SHP77 treated with DMSO at 0.1 percent for 48 hours (cell line): ENCODE measurements at regions not wholly inside any gene's neighbourhood (a gene's known extent, or its start where the extent isn't known, plus 50 kb on each side); places are given as distances from the start of the nearest gene placed in this dataset.
A peak's percentile ranks its signal among the peaks of the same experiment; 100 is the strongest.

ENCODE experiments used
- DNase-seq: peaks from one replicate; lab custom pipeline; 2025; lab: John Stamatoyannopoulos, UW

DNA sequence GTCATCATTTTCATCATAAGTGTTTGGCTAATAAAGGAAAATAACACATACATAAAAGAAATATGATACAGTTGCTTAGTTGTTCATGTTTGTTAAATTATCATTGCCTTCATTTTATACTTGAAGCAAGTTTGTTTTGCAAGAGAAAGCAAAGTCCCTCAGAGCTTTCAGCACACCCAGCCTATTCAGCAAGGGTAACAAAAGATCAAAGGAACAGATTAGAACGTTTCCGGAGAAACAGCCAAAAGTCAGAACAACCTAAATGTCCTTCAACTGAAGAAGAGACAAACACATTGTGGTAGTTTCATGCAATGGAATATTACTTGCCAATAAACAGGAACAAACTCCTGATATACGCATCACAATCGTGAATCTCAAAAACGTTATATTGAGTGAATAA, 380.7 kb downstream of the MZT1 start:
- no peak for DNase-seq

DNA sequence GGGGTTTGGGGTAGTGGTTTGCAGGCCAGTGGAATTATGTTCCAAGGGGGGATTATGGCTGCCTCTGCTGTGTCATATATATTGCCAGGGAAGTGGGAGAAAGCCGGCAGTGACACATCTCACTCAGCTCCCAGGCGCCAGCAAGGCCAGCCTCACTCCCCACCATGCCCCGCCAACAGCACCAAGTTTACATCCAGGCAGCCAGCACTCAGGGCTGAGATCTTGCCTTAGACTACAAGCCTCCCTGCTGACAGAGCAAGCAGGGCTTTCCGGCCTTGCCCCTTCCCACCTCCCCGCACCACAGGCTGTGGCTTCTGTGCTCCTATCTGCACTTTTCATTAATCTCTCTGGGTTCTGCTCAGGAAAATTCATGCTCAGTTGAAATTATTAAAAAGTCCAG, 385.1 kb downstream of the MZT1 start:
- no peak for DNase-seq

DNA sequence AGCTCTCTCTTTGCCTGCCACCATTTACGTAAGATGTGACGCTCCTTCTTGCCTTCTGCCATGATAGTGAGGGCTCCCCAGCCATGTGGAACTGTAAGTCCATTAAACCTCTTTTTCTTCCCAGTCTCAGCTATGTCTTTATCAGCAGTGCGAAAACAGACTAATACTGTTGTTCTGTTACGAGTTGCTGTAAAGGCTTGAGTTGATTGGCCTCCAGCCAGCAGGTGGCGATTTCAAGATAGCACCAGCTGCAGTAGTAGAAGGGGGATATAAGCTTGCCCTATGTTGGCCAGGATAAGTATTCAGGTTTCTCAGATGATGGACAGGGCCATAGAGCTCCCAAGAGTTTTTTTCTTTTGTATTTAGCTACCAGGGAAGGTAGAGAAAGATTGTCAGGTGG, 385.5 kb downstream of the MZT1 start:
- DNase-seq = no peak

DNA sequence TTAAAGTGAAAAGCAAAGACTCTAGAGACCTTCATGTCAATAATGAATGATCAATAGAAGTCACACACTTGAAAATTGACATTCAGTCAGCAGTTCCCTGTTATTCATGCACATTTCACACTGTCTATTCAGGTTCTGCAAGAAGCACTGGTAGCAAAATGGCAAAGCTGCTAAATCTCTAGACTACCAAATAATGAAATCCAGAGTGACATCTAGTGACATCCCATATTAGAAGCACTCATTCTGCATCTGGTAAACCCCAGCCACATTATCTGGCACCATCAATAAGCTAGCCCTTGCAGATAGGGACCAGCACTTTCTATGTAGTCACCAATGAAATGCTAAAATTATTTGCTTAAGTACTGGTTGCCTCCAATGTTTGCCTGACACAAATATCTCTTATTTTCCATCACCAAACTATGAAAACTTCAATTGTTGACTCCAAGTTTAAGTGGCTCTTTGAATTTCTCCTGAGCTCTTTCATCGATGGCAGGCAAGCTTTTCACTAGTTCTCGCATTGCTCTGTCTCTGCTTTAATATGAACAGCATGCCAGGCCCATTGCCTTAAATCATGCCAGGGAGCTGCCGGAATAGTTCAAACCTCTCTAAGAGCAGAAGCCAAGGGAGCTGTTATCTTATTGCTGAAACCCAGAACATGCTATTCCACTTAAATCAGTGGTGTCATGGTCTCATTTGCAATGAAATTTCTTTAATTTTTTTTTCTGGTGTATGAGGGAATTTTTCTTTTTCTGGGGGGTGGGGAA, 409.9 kb downstream of the MZT1 start:
- no peak for DNase-seq

DNA sequence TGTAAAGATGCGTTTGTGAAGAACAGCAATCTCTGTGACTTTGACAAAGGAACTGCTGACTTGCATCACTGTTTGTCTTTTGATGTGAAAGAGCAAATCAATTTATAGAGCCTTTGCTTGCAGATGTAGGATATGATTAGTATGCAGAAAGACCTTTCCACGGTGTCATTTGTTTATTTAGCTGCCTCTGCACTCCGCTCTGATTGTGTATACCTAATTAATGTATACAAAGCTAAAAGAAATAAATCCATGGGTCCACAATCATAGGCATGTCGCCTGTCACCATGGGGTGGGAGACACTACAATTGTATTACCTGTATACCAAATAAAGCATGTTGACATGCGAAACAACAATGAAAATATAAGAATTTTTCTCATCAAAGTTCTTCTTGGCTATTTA, 410.7 kb downstream of the MZT1 start:
- peak; percentile 51 for DNase-seq

DNA sequence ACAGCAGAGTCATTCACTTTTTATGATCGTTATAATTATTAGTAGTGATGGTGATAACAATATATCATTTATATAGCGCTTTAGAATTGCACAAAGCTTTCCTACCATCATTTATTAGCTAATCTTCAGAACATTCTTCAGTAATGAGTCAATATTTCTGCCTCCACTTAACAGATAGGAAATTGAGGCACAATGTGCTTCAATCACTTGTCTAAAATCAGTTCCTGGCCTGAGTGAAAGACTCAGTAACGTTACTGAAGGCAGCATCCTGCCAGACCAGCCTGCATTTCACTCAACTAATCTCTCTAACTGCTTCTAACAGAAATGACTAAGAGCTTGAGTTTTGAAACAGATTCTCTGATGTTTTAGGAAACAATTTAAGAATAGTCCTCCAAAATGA, 412.1 kb downstream of the MZT1 start:
- DNase-seq = no peak

DNA sequence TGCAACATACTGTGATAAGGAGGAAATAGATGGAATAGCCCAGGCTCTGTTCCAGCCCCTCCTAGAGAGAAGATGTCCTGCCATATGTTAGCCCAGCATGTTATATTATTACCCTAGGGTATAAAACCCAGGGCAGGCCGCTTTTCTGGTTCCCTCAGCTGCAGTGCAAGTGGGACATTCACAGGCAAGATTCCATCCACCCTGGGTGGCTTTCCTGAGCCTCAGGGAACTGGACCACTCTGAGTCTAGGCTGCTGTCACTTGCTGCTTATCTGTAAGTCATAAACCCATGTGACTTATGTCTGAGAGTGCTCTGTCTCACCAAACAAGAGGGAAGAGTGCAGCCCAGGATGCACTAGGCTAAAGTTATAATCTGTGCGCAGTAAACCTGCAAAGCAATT, 413.2 kb downstream of the MZT1 start:
- no peak for DNase-seq

DNA sequence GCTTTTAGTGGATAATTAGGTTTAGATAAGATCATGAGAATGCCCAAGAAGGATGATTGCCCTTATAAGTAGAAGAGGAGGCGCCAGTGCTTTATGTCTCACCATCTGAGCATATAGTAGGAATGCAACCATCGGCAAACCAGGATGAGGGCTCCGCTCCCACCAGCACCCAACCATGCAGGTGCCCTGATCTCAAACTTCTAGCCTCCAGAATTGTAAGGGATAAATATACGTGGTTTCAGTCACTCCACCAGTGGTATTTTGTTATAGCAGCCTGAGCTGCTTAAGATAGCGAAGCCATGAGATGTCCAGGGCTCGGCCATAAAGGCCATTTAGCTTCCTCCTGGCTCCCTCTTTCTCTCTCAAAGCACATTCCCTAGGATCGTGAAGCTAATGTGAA, 413.9 kb downstream of the MZT1 start:
- DNase-seq = no peak

DNA sequence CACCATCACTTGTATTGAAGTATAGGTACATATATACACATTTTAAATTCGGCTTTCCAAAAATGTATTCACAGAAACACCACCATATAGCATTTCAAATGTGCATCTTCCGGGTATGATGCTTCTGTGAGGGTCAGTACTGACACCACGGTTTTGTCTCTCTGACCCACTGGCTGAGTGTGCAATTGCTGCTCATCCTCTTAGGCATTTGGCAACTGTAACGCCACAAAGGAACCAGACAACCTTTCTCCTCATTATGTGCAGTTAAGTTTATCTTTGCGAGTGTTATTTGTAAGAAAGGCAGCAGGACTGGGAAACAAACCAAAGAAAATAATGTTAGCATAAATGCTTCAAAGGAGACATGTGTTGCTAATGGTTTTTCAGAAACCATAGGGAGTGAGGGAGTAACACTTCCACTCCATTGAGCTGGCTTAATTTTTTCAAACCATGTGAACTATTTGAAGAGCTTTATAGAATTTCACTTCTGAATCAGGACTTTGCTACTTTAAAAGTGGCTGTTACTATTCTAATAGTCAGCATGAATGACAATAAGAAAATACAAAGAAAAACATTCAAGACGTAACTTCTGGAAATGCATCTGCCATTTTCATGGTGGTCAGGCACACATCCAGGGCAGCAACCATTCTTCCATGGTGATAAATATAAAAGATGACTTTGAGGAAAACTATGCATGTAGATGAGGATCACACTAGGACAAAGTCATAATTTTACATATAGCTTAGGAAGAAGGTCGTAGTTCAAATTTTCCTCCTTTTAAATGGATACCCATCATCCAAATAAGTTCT, 423.3 kb downstream of the MZT1 start:
- no peak for DNase-seq

DNA sequence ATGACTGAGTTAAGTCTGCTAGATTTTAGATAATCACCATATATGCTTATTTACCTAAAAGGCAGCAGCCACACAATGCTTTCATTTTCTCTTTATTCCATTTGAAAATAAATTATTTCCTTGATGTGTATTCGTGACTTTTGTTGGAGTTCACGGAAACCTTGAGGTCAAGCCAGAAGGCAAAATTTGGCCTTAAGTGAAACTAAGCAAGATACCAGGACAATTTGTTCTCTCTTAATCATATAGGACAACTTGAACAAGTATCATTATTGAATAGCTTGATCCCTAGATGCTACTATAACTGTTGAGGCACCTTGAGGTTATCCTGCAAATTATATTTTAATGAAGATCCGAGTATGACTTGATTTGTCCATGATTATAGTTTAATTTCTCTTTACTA, 429.2 kb upstream of the DACH1 start:
- no peak for DNase-seq

DNA sequence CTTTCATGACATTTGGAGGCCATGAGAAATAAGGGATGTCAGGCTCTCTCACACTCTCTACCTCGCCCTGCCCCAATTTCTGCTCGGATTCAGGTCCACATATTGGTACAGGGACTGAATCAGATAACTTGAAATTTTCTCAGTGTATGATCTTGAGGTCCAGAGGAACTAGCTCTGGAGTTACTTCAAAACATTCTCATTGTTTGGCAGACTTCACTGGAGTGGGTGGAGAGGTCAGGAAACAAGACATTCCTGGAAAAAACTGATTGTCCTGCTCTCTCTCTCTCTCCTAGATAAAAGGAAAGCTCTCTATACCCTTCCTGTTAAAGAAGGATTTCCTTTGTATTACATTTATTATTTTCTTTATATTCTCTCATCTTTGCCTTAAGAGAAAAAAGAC, 428.1 kb upstream of the DACH1 start:
- DNase-seq = no peak

DNA sequence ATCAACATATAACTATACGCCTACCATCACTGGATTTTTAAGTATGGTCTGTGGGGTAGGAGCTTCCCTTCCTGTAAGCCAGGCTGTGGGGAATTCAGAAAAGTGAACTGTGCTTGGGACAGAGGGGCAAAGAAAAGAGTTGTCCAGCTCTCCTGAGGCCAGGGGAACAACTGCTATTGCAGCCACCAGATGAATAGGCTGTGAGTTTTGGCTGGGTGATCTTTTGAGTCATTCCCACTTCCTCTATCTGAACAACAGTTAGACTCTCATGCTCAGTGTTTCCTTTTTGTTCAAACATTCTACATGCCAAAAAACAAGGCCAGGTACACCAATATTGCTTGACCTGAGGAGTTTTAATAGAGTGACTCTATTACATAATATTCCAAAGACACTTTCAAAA, 426.2 kb upstream of the DACH1 start:
- no peak for DNase-seq

DNA sequence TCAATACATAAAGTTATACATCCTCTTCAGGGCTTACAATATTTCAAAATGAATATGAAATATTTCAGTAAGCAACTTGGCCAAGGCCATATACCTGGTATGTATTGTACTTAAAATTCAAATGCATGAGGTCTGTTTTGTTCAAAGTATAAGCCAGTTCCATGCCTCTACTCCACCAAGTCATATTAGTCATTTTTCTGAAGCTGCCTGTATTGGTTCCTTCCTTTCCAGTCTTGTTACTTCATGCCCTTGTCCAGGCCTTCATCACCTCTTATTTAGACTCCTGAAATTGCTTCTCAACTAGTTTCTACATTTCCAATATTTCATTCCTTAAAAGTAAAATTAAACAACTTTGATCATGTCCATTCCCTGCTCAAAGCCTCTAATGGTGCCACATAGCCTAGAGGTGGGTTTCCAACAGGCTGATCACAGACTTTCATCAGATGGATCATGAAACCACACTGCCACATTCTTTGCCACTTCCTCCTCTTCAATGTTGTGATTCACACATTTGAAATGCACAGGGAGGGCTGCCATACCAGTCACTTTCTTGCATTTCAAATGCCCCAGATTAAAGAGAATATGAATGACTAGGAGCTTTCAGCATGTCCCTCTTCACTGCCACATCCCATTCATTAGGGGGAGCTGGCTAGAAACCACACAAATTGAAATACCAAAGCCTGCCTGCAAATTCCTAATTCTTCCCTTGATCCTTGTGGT, 424.1 kb upstream of the DACH1 start:
- DNase-seq = no peak

DNA sequence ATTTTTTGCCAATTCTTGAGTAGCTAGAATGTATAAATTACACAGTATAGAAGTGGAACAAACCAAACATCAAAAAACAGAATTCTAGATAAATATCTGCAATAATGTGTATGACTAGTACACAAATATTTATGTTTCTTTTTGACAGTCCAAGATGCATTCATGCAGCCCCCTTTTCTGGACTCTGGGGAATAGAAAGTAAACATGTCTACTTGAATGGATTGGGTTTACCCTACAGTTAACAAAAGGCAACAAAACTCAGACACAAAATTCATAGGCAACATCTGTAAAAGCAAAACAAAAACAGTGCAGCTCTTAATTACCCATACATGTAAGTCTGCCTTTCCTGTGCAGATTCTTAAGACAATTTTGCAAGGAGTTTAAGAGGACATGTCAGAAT, 419.4 kb upstream of the DACH1 start:
- DNase-seq = no peak

DNA sequence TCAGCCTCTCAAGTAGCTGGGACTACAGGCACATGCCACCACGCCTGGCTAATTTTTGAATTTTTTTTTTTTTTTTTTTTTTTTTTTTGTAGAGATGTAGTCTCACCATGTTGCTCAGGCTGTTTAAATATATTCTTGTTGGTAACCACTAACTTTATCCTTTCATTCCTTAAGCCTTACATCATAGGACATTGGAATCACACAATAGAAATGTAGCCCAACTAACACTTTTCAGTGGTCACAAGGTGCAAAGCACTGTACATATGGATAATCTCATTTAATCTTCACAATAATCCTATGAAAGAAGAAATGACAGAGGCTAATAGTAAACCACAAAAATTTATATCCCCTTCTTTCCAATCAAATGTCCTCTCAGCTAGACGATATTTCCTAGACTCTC, 417.8 kb upstream of the DACH1 start:
- no peak for DNase-seq

DNA sequence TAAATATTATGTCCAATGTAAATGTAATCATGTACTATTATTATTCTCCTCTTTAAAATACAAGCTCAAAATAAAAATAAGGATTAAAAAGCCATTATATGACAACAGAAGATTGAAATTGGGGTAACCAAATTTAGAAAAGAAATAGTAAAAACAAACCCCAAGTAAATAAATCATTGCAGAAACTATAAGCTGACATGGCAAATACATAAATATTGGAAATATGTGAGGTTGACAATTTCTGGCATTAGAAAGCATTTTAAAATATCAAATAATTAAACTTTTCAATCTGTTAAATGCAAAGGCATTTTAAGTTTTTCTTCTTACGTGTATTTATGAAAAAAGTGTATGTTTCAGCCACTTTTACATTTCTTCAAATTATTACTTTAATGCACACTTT, 394.7 kb upstream of the DACH1 start:
- DNase-seq = no peak

DNA sequence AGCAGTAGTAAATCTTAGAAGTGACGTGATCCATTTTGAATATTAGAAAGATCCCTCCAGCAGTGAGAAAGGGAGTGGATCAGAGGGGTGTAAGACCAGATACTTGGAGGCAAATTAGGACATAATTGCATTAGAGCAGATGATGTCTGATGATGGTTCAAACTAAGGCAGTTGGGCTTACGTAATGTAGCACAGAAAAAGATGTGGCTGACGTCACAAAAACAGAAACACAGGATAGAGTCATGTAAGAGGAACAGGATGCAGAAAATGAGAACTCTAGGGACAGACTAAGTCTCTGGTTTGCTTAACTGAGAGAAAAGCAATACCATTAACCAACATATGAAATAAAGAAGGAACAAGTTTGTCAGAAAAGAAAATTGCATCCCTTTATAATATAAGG, 392.5 kb upstream of the DACH1 start:
- no peak for DNase-seq

DNA sequence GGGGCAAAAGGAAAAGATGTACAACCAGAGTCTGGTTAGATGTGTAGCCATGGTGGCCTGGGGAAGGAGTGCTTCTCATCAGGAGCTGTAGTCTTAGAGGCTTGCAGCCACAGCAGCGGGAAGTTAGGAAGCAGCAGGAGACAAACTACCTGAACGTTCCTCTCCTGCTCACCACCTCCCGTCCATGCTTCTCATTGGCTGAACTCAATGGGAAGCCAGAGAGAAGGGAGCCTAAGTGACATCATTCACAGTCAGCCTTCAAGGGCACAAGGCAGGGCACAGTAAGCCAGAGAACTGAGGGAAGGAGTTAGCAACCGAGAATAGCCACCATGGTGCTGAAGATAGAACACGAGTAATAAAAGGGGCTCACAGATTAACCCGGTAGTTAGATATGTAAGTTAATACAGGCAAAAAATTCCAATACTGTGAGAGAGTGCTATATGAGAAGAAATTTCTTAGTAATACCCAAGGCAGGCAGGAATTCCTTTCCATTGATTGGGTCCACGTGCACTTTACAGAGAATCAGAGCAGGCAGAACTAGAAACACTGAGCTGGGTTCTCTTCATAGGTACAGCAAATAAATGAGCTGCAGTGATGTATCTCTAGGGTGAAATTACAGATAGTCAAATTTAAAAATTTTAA, 391.5 kb upstream of the DACH1 start:
- DNase-seq = no peak

DNA sequence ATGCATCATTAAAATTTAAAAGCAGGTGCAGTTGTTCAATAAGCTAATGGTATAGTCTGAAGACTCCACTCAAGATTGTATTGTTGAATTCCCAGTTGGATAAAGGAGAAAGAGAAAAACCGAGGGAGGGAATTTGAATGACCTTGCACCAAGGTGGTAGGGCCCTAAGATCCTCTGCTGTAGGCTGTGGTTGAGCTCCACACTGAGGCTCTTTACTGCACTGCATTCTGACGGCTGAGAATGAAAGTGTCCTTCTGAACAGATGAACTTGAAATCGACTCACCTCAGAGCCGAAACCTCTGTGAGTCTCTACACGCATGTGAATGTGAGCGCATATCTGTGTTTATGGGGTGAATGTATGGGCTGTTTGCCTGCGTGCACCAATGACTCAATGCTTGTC, 388.9 kb upstream of the DACH1 start:
- DNase-seq = peak; percentile 82

DNA sequence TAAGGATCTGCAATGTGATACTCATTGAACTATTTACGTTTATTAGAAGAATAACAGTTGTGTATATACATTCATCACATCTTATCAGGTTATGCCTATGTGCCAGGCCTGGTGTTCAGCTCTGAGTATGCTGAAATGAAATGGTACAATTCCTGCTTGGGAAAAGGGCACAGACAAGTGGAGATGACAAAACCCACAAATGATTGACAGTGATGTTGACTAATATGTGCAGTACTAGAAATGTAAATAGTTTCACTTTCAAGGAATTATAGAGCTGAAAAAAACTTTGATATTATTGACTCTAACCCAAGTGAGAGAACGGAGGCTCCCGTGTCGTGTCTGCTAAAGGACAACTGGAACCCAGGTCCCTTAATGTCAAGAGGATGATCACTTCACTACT, 386.8 kb upstream of the DACH1 start:
- no peak for DNase-seq

DNA sequence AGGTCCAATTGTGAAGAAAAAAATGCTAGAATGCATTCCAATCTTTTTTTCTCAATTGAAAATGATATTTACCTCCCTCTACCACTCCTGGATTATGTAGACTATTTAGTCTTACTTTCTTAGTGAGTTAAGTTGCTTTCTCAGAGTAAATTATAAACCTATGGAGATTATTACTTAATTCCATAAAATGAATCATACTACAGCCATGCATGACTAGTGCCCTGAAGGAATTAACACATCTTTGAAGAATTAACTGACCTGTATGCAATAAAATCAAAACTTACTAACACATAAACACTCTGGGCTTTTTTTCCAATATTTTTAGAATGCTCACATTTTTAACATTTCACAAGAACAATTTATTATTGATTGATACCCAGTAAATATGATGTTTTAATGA, 379.4 kb upstream of the DACH1 start:
- DNase-seq = no peak

DNA sequence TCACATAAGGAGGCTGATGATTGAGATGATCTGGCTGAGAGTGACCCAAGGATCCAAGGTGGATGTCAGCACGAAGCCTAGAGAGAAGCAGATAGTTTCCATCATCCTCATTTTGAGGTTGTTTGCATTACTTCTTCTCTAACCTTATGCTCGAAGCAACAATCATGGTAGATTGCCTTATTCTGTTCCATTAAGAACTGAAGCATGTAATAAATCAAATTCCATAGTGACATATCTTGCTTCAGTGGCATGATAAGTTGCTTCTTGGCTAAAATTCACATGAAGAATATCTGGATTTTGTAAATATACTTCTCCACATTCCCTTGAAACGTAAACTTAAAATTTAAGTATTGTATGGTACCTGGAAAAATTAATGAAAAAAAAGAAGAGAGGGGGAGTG, 377.8 kb upstream of the DACH1 start:
- DNase-seq = no peak

DNA sequence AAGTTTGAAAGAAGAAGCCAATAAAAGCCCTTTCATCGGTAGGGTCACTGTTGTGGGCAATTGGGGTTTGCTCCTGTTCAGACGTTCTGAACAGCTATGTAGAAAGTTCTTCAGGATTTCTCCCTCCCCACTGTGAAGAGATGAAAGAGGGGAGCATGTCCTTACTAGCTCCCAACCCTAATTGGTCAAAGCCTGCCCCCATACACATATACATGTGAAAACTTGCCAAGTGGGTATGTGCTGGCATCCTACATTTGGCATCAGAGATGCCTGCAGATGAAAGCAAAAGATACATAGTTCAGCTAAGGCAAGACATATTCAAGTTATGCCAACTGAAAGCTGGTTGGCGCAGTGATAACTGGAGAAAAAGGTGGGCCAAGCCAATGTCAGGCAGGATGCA, 363.1 kb upstream of the DACH1 start:
- DNase-seq = no peak
